ENCODE measurements at regions not wholly inside any gene's neighbourhood (a gene's known extent, or its start where the extent isn't known, plus 50 kb on each side); places are given as distances from the start of the nearest gene placed in this dataset.

- no peak for DNase-seq (ENCODE audit: extremely low read depth in 1 of 11, low read depth in 9 of 11, low spot score in 4 of 11)
Observed at GRCh38 chr4:189414021-189414420, 526.7 kb upstream of the FRG1 start.

DNA sequence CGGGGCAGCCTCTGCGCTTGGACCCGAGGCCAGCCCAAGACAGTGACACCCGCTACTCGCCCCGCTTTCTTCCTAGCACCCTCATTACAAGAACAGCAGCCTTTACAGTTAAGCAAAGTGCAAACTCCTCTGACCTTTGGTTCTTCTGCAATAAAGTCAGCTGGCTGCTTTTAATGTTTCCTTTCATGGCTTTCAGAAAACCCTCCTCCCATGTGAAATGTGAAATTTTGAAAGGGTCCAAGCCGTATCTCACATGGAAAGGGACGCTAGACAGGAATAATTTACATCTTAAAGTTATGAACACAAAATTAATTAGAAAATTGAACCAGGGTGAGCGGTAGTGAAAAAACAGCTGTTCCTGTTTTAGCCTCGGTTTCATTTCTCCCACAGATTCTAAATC lies 520.1 kb upstream of the FRG1 start:
- peak; percentile 13 to 51 (median 38) for DNase-seq (ENCODE audit: extremely low read depth in 1 of 11, low read depth in 9 of 11, low spot score in 4 of 11)

DNA sequence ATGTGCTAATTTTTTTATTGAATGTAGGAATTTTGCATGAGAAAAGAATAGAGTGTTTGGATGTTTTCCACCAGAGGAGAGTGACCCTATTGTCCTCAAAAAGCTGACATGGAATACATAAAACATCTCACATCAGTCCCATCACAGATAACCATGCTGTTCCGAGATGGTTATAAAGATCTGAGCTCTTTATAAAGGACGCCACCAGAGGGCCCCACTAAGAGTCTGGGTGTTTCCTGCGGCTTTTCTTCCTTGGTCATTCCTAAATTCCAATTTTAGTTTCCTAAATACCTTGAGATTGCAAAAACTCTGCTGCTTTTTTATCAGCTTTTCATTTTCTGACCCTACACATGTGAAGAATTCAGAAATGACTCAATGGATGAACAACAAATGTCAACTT lies 504.5 kb upstream of the FRG1 start:
- DNase-seq (ENCODE audit: extremely low read depth in 1 of 11, low read depth in 9 of 11, low spot score in 4 of 11): no peak

DNA sequence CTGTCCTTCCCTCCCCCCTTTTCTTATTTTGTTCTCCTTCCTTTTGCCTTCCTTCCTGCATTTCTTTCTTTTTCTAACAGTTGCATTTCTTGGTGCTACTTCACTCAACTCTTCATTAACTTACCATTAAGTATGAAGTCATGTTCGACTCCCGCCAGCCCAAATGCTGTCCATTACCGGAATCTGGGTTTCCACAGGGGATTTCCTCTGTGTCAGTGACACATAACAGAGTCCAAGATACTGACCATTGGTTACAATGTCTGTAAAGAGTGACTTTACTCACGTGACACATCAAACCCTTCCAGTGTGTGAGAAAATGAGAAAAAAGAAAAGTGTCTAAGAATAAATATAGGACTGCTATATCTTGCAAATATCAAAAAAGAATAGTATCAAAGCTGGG lies 500.0 kb upstream of the FRG1 start:
- DNase-seq (ENCODE audit: extremely low read depth in 1 of 11, low read depth in 9 of 11, low spot score in 4 of 11): no peak

DNA sequence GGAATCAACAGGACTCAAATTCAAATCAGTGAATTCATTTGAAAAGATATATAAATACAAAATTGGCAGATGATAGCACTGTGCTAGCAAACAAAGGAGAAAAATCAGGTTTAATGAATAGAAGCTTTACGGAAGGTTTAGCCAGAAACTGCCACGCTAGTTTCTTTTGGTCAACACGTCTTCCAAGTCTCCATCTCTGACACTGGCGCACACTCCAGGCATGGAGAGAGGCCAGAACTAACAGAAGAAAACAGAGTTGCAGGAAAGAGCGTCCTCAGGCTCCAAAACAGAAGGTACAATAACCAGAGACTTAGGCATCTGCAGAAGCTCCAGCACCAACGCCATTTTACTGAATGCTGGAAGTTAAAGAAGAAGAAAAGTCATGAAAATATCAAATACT lies 497.3 kb upstream of the FRG1 start:
- no peak for DNase-seq (ENCODE audit: extremely low read depth in 1 of 11, low read depth in 9 of 11, low spot score in 4 of 11)

GRCh38 chr4:189445613-189446012 lies 495.1 kb upstream of the FRG1 start:
- no peak for DNase-seq (ENCODE audit: extremely low read depth in 1 of 11, low read depth in 9 of 11, low spot score in 4 of 11)

DNA sequence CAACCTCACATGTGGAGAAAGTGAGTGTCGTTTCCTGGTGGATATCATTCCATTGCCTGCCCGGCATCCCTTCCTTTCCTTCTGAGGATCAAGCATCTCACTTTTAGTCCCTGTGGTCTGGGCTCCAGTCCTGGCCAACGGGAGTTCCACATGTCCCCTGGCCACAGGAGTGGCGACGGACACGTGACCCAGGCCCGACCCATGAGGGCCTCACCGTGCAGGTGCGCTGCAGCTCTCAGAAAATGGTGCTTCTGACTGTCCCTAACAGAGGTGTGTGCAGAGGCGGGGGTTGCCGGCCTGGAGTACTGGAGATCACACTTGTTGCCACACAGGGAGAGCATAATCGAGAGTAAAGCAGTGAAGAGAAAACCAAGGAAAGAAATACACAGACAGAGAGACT lies 476.9 kb upstream of the FRG1 start:
- DNase-seq (ENCODE audit: extremely low read depth in 1 of 11, low read depth in 9 of 11, low spot score in 4 of 11): no peak

DNA sequence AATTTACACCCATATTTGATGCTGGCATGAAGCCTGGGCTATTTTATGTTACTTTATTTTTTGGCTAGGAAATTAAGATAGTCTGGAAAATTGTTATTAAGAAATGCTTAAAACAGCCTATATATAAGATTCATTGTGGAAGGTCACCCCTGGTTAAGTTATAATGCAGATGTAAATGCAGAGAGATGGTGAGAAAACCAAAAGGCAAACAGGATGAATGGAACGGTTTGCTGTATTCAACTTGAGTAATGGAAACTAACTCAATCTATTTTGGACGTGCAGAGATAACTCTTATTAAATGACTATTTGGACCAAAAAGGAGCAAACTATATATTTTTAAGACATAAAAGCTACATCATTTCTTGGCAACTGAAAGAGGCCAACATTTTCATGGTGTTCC lies 446.3 kb upstream of the FRG1 start:
- DNase-seq (ENCODE audit: extremely low read depth in 1 of 11, low read depth in 9 of 11, low spot score in 4 of 11): peak in 1 of 11 donors; percentile 9

- no peak for DNase-seq (ENCODE audit: extremely low read depth in 1 of 11, low read depth in 9 of 11, low spot score in 4 of 11)
Observed at GRCh38 chr4:189497516-189497915, 443.2 kb upstream of the FRG1 start.

DNA sequence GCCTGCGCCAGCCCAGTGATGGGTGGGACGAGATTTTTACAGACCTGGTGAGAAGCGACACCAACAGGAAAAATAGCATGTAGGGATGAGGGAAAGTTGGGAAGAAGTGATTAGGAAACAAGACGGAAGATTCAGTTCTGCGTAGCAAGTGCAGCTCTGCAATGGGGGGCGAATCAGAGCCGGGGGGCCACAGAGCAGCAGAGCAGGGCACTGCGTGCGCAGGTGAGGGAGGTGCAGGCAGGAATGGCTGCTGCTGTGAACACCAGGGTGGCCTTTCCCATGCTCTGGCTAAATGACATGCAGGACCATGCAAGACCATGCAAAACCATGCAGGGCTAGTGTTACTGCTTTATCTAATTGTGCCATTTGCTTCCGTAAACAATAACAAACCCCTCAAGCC lies 442.7 kb upstream of the FRG1 start:
- no peak for DNase-seq (ENCODE audit: extremely low read depth in 1 of 11, low read depth in 9 of 11, low spot score in 4 of 11)

GRCh38 chr4:189498457-189498856 lies 442.2 kb upstream of the FRG1 start:
- DNase-seq (ENCODE audit: extremely low read depth in 1 of 11, low read depth in 9 of 11, low spot score in 4 of 11): no peak

GRCh38 chr4:189499696-189500095 lies 441.0 kb upstream of the FRG1 start:
- DNase-seq (ENCODE audit: extremely low read depth in 1 of 11, low read depth in 9 of 11, low spot score in 4 of 11): no peak

- DNase-seq (ENCODE audit: extremely low read depth in 1 of 11, low read depth in 9 of 11, low spot score in 4 of 11): no peak
Observed at GRCh38 chr4:189500970-189501369, 439.7 kb upstream of the FRG1 start.

DNA sequence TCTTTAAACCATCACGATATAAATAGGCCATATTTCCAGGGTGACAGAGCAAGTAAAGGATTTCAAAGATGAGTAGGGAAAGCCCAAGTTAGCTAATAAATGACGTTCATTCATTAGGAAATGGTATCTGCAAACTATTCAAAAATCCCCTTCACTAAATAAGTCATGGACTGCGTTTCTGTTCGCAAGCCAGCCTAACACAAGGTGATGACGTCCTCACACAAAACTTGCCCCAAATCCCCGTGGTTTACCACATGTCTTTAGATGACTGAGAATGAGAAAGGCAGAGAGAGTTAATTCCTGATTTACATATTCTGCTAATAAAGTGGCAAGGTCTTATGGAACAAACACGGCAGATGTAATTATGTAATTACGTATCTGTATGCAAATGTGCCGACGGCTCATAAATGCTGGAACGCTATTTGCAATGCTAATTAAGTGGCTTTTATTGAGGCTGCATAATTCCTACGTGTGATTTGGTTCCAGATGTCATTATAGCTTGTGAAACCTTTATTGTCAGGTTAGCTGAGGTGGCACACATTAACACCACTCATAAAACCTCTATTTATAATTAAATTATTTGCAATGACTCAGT lies 437.7 kb upstream of the FRG1 start:
- no peak for DNase-seq (ENCODE audit: extremely low read depth in 1 of 11, low read depth in 9 of 11, low spot score in 4 of 11)

GRCh38 chr4:189504220-189504619 lies 436.5 kb upstream of the FRG1 start:
- DNase-seq (ENCODE audit: extremely low read depth in 1 of 11, low read depth in 9 of 11, low spot score in 4 of 11): no peak

GRCh38 chr4:189505380-189505779 lies 435.3 kb upstream of the FRG1 start:
- DNase-seq (ENCODE audit: extremely low read depth in 1 of 11, low read depth in 9 of 11, low spot score in 4 of 11): no peak

DNA sequence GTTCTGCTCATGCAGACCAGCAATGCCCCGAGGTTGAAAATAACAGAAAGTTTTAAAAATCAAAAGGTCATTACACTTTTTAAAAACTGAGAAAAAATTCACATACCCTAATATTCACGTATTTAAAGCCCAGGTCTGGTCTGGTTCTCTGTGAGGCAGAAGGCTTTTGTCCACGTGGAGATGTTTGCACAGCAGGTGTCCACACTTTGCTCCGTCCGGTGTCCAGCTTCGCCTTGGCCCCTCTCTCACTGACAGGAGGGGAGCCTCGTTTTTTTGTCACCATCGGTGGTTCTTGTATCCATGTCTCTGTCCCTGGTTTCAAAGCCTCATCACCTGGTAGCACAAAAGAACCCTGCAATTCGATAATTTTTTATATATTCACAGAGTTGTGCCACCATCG lies 434.6 kb upstream of the FRG1 start:
- no peak for DNase-seq (ENCODE audit: extremely low read depth in 1 of 11, low read depth in 9 of 11, low spot score in 4 of 11)

DNA sequence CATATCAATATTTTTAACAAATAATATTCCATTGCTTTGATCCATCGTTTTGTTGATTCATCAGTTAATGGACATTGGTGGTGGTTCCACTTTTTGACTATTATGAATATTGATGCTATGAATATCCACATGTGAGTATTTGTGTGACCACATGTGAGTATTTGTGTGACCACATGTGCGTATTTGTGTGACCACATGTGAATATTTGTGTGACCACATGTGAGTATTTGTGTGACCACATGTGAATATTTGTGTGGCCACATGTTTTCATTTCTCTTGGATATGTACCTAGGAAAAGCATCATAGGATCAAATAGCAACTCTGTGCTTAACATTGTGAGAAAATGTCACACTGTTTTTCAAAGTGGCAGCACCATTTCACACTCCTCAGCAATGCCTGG lies 433.6 kb upstream of the FRG1 start:
- DNase-seq (ENCODE audit: extremely low read depth in 1 of 11, low read depth in 9 of 11, low spot score in 4 of 11): no peak

GRCh38 chr4:189510601-189511000 lies 430.1 kb upstream of the FRG1 start:
- DNase-seq (ENCODE audit: extremely low read depth in 1 of 11, low read depth in 9 of 11, low spot score in 4 of 11): no peak

DNA sequence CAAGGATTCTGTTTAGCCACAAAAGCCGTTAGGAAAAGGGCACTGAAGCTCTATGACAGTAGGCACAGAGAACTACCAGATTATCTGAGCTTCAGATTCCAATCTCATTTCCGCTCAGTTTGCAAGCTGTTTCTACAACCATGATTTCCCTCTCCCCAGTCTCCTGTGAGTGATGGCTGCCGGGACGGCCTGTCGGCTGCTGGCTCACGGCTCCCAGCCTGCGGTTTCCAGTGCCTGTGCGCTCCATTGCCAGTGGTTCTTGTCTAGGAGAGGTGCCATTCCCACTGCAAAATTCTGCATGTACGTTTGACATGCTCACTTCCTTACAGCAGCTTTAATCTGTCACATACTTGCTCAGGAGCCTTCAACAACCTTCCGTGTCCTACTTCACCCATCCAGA lies 429.1 kb upstream of the FRG1 start:
- no peak for DNase-seq (ENCODE audit: extremely low read depth in 1 of 11, low read depth in 9 of 11, low spot score in 4 of 11)

DNA sequence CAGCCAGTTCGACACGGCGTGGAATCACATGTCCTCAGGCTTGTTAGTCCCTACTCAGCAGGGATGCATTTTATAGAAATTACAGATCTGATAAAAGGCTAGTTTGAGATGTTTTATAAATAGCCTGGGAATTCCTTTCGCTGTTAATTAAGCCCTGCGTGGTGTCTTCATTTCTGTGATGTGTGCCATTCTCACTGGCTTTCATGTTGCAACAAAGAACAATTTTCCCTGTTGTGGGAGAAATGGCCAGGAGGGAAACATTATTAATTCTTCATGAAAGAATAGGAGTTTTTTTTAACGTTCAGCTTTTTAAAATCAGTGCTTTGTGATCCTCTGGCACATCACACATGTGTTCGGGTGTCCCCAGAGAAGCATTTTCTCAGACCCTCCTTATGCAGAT lies 427.3 kb upstream of the FRG1 start:
- no peak for DNase-seq (ENCODE audit: extremely low read depth in 1 of 11, low read depth in 9 of 11, low spot score in 4 of 11)

- DNase-seq (ENCODE audit: extremely low read depth in 1 of 11, low read depth in 9 of 11, low spot score in 4 of 11): no peak
Observed at GRCh38 chr4:189514209-189514608, 426.5 kb upstream of the FRG1 start.
